DMS 273 treated with DMSO at 0.1 percent for 48 hours (cell line): ENCODE measurements at regions not wholly inside any gene's neighbourhood (a gene's known extent, or its start where the extent isn't known, plus 50 kb on each side); places are given as distances from the start of the nearest gene placed in this dataset.
"Not testable (repeated sequence)": the region's sequence is repeated elsewhere in the genome, so short reads cannot be mapped to it uniquely, and the experiment has no call there.

Experiments used
- DNase-seq: peaks from one replicate; lab custom pipeline; 2025; lab: John Stamatoyannopoulos, UW

DNA sequence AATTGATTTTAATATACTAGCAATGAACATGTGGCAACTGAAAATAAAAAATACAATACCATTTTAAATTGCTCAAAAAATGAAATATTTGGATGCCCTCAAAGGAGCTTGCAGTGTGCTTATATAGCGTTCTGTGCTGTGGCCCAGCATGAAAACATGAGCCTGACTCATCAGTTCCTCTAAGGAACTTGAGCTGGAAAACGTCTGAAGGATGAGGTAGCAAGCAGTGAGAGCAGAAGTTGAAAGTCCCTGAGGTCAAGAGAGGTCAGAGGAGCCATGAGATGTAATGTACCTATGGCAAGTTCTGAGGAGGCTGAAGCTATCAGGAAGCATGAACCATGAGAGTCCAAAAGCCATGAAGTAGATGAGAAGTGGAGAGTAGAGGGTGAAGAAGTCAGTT, 59.7 kb downstream of the HMGB3 start:
- no peak for DNase-seq

DNA sequence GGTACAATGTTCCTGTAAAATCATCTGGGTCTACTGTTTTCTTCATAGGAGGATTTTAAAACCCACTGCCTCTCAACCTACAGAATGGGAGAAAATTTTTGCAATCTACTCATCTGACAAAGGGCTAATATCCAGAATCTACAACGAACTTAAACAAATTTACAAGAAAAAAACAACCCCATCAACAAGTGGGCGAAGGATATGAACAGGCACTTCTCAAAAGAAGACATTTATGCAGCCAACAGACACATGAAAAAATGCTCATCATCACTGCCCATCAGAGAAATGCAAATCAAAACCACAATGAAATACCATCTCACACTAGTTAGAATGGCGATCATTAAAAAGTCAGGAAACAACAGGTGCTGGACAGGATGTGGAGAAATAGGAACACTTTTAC, 83.2 kb downstream of the HMGB3 start:
- not testable (repeated sequence) for DNase-seq

GRCh38 chrX:151073767-151074166, 90.6 kb downstream of the HMGB3 start:
- DNase-seq, result no peak

- no peak for DNase-seq
Observed at GRCh38 chrX:151081016-151081415, 95.4 kb upstream of the GPR50 start.

GRCh38 chrX:151082077-151082948, 94.1 kb upstream of the GPR50 start:
- peak; percentile 7 for DNase-seq

DNA sequence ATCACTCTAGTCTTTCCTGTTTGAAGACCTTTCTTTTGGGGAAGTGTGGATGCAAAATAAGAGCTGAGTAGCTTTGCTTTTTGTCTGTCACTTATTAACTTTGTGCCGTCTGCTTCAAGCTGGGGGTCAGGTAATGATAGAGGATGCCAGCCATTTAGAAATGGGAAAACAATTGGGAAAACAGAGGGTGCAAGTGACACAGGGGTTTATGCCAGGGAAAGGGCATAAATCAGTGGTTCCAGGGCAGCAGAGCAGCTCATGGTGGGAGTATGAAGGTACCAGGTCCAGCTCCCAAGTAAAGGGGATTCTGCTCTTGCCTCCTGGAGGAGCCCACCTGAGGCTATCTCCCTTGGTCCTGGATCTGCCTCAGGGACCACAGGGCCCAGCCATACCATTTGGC, 91.9 kb upstream of the GPR50 start:
- DNase-seq, result no peak

GRCh38 chrX:151085207-151085606, 91.2 kb upstream of the GPR50 start:
- no peak for DNase-seq

GRCh38 chrX:151088221-151088620, 88.2 kb upstream of the GPR50 start:
- no peak for DNase-seq

DNA sequence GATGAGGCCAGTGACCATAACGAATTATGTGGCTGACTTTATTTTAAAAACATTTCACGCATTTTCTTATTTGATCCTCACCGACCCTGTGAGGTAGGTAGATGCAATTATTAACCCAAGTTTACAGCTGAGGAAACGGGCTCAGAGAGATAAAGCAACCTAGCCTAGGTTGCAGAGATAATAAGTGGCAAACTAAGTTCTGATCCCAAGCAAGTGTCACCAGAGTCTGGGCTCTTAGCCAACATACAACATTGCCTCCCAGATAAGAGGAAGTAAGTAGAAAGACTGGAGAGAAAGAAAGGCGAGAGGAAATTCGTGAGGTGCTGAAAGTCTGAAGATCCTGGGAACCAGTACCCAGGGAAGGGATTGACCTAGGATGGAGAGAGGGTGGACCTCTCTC, 77.4 kb upstream of the GPR50 start:
- no peak for DNase-seq

DNA sequence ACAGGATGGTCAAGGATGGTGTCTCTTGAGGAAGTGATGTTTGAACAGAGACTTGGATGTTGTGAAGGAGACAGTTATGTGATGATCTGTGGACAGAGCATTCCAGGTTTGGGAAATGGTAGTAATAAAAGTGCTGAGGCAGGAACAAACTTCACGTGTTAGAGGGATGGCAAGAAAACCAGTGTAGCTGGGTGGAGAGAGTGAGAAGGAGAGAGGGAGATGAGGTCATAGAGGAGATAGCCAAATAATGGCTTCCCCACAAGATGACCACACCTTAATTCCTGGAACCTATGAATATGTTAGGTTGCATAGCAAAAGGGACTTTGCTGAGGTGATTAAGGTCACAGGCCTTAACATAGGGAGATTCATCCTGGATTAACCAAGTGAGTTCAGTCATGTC, 75.6 kb upstream of the GPR50 start:
- DNase-seq, result no peak

GRCh38 chrX:151113200-151113599, 63.2 kb upstream of the GPR50 start:
- not testable (repeated sequence) for DNase-seq
